ENCODE measurements at regions not wholly inside any gene's neighbourhood (a gene's known extent, or its start where the extent isn't known, plus 50 kb on each side); places are given as distances from the start of the nearest gene placed in this dataset.
"Not testable (repeated sequence)": the region's sequence is repeated elsewhere in the genome, so short reads cannot be mapped to it uniquely, and the experiment has no call there.

DNA sequence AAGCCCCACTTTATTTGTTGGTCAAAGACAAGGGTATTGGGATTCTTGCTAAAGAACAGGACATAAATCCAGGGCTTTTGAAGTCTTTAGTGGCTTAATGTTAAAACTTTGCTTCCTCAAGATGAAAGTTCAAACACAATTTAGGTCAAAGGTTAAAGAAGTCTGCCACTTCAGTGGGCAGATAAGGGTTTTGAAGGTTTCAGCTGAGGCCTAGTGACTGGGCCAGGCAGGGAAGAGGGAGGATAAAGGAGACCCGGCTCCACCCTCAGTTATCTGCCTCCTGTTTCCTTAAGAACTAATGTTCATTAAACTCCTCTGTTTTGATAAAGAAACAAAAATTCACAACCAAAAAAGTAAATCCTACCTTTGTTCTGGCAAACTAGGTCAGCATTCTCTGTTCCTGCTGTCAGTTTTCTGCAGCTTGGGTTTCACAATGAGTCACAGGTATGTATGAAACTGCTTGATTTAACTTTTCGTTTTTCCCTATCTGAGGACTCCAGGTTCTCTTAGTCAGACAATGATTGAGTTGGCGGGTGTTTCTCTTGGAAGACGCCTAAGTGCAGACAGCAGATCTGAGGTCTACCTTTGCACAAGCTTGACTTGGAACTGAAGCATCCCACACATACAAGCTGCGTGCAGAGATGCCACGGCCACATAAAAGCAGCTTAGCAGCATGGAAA, 208.3 kb downstream of the EXOC5 start:
- ATAC-seq, result peak; percentile 80

DNA sequence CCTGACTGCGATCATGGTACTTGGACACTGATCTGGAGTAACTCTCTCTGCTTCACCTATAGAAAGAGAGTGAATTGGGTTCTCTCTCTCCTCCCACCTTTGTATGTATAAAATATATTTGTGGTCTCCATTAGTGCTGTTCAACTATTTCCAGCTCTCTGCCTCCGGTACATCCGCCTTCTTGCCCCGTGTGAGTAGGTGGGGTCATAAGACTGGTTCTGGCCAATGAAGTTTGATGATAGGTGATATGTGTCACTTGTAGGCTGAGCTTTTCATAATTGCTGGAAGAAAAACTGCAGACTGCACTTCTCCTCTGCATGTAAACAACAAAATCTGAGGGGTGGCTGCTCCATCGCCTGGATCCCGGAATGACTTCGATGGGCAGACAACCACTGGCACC, 210.4 kb downstream of the EXOC5 start:
- no peak for ATAC-seq

- ATAC-seq, result peak; percentile 59
These were observed 210.9 kb downstream of the EXOC5 start for GRCh38 chr14:57057803-57058202.

GRCh38 chr14:57056522-57056921, 212.2 kb downstream of the EXOC5 start:
- ATAC-seq, result not testable (repeated sequence)

GRCh38 chr14:57052705-57053302, 215.9 kb downstream of the EXOC5 start:
- no peak for ATAC-seq

- ATAC-seq, result no peak
These were observed 217.1 kb downstream of the EXOC5 start for GRCh38 chr14:57051633-57052032.

DNA sequence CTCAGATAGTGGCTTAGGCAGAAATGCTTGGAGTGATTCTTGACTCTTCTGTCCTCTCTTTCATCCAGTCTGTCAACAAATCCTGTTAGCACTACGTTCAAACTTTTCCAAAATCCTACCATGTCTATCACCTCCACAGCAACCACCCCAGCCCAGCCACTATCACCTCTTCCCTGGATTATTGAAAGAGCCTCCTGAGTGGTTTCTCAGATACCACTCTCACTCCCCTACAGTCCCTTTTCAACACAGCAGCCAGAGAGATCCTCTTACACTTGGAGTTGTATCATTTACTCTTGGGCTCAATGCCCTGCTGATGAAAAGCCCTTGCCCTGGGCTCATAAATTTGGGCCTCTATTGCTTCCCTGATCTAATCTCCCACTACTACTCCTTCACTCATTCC, 218.9 kb downstream of the EXOC5 start:
- ATAC-seq, result no peak

DNA sequence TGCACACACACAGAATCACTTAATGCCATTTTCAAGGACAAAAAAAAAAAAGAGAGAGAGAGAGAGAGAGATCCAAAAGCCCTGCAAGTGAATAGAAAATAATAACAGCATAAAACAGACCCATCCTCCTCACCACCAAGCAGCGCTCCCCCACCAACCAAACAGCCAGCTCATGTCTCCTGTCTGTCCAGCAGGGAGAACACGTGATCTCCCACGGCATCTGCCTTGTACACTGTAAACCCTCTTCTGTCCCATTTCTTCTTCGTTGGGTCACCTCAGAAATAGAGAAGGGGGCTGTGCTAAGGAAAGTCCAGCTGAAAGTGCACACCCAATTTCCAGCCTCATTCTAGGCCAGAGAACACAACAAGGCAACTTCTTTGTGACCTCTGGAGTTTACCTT, 222.5 kb downstream of the EXOC5 start:
- ATAC-seq, result no peak

DNA sequence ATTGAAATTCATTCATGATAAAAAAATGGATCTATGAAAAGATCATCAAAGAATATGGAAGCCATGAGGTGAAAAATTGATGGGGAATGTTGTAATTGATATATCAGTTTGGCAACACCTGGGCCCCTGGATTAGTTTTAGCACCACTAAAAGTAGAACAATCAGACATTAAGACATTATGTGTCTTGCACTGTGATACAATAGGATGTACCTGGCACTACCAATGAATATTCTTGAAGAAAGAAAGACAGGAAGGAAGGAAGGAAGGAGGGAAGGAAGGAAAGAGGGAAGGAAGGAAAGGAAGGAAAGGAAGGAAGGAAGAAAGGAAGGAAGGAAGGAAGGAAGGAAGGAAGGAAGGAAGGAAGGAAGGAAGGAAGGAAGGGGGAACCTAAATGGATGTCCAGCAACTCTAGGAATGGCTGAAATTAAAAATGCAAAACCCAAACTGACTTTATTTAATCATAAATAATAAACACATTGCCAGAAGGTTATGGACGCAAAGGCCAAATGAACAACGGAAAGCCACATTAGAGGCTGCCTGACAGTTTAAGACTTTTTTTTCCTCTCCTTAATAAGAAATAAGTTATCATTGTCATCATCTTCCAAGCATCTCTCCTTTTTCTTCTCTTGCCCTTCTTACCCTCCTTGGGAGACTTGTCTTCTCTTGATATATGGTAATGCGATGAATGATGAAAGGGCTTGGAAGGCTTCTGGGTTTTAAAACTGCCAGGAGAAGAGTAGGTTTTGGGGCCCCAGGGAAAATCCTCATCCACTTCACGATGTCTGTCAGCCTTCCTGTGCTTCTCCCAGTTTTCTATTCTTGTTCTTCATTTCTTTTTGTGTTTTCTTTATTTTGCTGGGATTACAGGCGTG, 224.4 kb downstream of the EXOC5 start:
- ATAC-seq, result not testable (repeated sequence)

DNA sequence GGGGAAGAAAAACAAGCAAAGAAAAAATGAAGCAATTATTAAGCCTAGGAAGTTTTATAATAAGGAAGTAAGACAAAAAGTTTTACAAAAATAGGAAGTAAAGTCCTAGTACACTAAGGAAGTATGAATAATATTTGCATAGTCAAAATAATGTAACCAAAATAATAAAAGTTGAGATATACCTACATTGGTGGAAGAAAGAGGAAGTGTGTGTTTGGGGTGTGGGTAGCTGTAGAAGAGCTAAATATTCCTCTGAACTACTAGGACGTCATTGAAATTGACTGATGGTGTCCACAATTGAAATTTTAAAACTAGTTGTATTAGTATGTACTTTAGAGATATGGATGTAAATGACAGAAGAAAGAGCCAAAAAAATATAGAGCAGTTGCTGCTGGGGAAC, 228.4 kb upstream of the OTX2 start:
- no peak for ATAC-seq

- ATAC-seq, result no peak
These were observed 221.2 kb upstream of the OTX2 start for GRCh38 chr14:57031474-57031873.

- no peak for ATAC-seq
These were observed 219.5 kb upstream of the OTX2 start for GRCh38 chr14:57029620-57030253.

DNA sequence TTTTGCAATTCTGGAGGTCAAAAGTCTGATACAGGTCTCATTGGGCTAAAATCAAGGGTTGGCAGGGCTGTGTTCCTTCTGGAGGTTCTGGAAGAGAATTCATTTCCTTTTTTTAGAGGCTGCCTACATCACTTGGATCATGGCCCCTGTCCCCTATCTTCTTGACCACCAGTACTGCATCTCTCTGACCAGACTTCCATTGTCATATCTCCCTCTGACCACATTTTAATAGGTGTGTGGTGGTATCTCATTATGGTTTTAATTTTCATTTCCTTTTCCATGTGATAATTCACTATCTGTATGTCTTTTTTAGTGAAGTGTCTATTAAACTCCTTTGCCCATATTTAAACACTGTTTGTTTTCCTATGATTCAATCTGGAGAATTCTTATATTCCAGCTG, 215.2 kb upstream of the OTX2 start:
- no peak for ATAC-seq

DNA sequence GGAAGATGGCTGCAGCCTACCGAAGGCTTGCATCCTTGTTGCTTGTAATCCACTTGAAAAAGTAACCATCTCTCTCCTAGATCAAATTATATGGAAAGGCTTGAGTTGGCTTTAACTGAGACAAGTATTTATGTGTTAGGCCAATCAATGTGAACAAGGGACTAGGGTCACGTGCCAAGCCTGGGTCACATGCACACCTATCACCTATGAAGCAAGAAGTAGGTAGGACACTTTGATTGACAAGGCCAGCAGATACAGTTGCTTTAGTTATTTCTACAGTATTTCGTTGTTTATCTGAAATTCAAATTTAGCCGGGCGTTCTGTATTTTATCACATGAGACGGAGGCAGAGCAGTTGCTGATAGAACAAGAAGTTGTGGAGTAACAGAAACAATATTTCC, 212.3 kb upstream of the OTX2 start:
- ATAC-seq, result no peak

- ATAC-seq, result no peak
These were observed 207.8 kb upstream of the OTX2 start for GRCh38 chr14:57018065-57018464.

DNA sequence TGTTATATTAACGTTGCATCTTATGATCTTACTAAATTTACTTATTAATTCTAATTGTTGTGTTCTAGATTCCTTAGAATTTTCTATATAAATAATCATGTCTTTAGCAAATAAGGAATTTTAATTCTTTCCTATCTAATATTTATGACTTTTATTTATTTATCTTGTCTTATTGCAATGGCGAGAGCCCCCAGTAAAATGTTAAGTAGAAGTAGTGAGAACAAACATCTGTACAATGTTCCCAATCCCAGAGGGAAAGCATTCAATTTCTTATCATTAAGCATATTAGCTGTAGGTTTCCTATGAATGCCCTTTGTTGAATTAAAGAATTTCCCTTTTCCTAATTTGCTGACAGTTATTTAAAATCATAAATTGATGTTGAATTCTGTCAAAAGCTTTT, 203.7 kb upstream of the OTX2 start:
- no peak for ATAC-seq

DNA sequence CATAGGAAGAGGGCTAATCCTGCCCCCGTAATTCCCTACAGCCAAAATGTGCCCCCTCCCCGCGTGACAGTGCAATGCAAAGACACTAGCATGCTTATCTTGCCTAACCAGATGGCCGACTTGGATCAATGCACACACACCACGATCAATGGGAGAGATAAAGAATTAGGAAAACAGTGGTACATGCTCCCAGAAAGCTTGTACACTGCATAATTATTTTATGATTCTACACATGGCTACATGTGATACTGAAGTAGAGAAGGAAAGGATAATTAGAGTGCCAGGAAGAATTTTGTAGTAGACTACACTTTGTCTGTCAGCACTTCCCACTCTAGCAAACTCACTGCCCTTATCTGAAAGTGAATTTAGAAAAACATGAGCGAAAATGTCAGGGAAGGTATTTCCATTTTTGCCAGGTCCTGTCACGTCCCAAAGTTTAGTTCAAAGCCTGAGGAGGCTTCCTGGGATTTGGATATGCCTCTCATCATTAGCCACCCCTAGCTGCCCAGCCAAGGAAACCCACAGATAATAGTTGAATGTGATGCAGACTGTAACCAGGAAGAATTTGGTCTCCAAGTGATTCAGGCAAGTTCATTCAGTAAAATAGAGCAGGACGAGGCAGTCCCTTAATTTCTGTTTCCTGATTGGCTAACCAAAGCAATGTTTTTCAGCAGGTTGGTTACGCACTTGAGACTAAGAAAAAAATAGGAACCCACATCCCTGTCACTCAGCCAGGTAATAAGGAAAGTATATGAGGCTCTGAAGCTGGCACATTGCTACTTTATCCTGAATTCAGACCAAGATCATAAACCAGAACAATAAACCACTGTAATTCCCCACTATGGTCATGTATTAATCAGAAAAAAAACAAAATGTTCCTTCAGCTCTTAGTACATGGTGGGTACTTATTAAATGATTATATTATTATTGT, 199.6 kb upstream of the OTX2 start:
- ATAC-seq, result no peak

GRCh38 chr14:57008534-57008933, 198.3 kb upstream of the OTX2 start:
- ATAC-seq, result no peak

DNA sequence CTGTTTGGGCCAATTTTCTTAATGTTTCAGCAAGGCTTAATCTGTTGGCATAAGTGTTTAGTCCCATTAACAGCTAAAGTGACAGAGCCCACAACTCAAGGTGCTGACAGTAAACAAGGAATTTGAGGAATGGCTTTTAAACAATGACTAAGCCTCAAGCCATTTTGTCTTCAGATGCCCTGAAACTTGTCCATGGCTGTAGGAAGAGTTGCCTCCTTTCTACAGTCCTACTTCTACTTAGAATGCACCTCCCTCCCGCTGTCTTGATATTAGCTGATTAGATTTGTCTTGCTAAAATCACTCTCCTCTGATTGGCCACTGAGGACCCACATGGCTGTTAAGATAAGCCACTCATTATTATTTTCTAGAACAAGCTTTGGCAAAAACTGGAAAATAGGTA, 188.4 kb upstream of the OTX2 start:
- no peak for ATAC-seq

- ATAC-seq, result no peak
These were observed 186.6 kb upstream of the OTX2 start for GRCh38 chr14:56996721-56997399.

- peak; percentile 36 for ATAC-seq
These were observed 184.7 kb upstream of the OTX2 start for GRCh38 chr14:56995010-56995409.

Data from esophagus mucosa (tissue), 1 donor.